Epidermal melanocyte (primary cell): ENCODE measurements at regions not wholly inside any gene's neighbourhood (a gene's known extent, or its start where the extent isn't known, plus 50 kb on each side); places are given as distances from the start of the nearest gene placed in this dataset.
"Not testable (repeated sequence)": the region's sequence is repeated elsewhere in the genome, so short reads cannot be mapped to it uniquely, and the experiment has no call there.

ENCODE experiments used
- DNase-seq: peaks from one replicate; pipeline ENCODE4 v3.0.0; 2011; ENCODE audit warnings: low spot score; ENCODE audit not compliant: insufficient read length

- no peak for DNase-seq
Observed at GRCh38 chr5:101260857-101261256, 357.8 kb upstream of the ST8SIA4 start.

- DNase-seq: no peak
Observed at GRCh38 chr5:101253096-101253495, 350.0 kb upstream of the ST8SIA4 start.

GRCh38 chr5:101244621-101245020 is 341.5 kb upstream of the ST8SIA4 start:
- no peak for DNase-seq

- no peak for DNase-seq
Observed at GRCh38 chr5:101212942-101213514, 309.9 kb upstream of the ST8SIA4 start.

GRCh38 chr5:101206534-101206933 is 303.5 kb upstream of the ST8SIA4 start:
- no peak for DNase-seq

- not testable (repeated sequence) for DNase-seq
Observed at GRCh38 chr5:101205065-101205464, 302.0 kb upstream of the ST8SIA4 start.

- DNase-seq: not testable (repeated sequence)
Observed at GRCh38 chr5:101180365-101180764, 277.3 kb upstream of the ST8SIA4 start.

GRCh38 chr5:101176605-101177004 is 273.5 kb upstream of the ST8SIA4 start:
- no peak for DNase-seq

GRCh38 chr5:101174981-101175380 is 271.9 kb upstream of the ST8SIA4 start:
- DNase-seq: no peak

- no peak for DNase-seq
Observed at GRCh38 chr5:101163088-101163487, 260.0 kb upstream of the ST8SIA4 start.

GRCh38 chr5:101160002-101160401 is 256.9 kb upstream of the ST8SIA4 start:
- no peak for DNase-seq

- no peak for DNase-seq
Observed at GRCh38 chr5:101159006-101159405, 255.9 kb upstream of the ST8SIA4 start.

- no peak for DNase-seq
Observed at GRCh38 chr5:101153526-101153925, 250.4 kb upstream of the ST8SIA4 start.

GRCh38 chr5:101143526-101143925 is 240.4 kb upstream of the ST8SIA4 start:
- no peak for DNase-seq

GRCh38 chr5:101142102-101142501 is 239.0 kb upstream of the ST8SIA4 start:
- DNase-seq: no peak

- DNase-seq: no peak
Observed at GRCh38 chr5:101136454-101136853, 233.4 kb upstream of the ST8SIA4 start.

GRCh38 chr5:101123363-101123762 is 220.3 kb upstream of the ST8SIA4 start:
- DNase-seq: no peak

GRCh38 chr5:101112645-101113044 is 209.6 kb upstream of the ST8SIA4 start:
- no peak for DNase-seq

GRCh38 chr5:101103874-101104273 is 200.8 kb upstream of the ST8SIA4 start:
- no peak for DNase-seq

- no peak for DNase-seq
Observed at GRCh38 chr5:101102506-101102905, 199.4 kb upstream of the ST8SIA4 start.

GRCh38 chr5:101091902-101092301 is 188.8 kb upstream of the ST8SIA4 start:
- no peak for DNase-seq

GRCh38 chr5:101084353-101084752 is 181.3 kb upstream of the ST8SIA4 start:
- no peak for DNase-seq

- no peak for DNase-seq
Observed at GRCh38 chr5:101080462-101081240, 177.6 kb upstream of the ST8SIA4 start.
